ENCODE measurements at regions not wholly inside any gene's neighbourhood (a gene's known extent, or its start where the extent isn't known, plus 50 kb on each side); places are given as distances from the start of the nearest gene placed in this dataset.

GRCh38 chr14:98274596-98274995 lies 997.4 kb downstream of the BCL11B start:
- no peak for DNase-seq

GRCh38 chr14:98278800-98279199 lies 993.2 kb downstream of the BCL11B start:
- DNase-seq: no peak

DNA sequence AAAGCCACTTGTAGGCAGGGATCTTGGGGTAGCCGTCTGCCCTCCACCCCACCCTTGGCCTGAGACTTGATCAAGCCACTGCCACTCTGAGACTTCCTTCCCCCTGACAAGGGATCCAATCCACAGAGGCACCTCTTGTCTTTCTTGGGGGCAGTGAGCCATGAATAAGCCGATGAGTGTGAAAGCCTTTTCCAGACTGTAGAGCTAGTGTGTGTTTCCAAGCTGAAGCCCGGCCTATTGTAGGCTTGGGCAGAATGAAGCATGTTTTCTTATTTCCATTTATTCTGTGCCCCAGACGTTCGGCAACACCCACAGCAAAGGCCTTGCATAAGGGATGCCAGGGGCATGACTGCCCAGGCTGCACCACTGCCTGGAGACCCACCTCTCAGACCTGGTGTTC lies 991.6 kb downstream of the BCL11B start:
- no peak for DNase-seq

DNA sequence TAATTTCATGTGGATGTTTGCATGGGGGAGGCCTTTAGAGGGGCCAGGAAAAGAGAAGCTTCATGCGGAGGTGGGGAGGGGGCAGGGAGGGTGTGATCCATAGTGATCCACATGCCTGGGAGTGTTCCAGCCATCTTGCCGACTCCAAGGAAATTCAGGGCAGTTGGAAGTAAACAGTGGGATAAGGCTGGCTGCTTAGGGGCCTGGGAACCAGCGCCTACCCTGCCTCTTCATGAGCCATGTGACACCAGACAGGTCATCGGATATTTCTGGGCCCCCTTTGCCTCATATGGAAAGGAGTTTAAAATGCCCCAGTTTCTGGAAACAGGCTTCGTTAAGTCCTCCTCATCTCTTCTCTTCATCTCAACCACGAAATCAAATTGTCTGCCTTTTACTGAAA lies 983.2 kb downstream of the BCL11B start:
- DNase-seq: no peak

DNA sequence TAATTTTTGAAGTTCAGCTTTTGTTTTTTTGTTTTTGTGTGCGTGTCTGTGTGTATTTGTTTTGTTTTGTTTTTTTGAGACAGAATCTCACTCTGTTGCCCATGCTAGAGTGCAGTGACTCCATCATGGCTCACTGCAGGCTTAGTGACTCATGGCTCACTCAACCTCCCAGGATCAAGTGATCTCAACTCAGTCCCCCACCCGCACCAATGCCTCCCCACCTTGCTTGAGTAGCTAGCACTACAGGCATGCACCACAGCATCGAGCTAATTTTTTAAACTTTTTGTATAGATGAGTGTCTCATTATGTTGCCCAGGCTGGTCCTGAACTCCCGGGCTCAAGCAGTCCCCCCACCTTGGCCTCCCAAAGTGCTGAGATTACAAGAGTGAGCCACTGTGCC lies 981.4 kb downstream of the BCL11B start:
- peak; percentile 28 for DNase-seq

- no peak for DNase-seq
Observed at GRCh38 chr14:98292191-98292590, 979.8 kb downstream of the BCL11B start.

DNA sequence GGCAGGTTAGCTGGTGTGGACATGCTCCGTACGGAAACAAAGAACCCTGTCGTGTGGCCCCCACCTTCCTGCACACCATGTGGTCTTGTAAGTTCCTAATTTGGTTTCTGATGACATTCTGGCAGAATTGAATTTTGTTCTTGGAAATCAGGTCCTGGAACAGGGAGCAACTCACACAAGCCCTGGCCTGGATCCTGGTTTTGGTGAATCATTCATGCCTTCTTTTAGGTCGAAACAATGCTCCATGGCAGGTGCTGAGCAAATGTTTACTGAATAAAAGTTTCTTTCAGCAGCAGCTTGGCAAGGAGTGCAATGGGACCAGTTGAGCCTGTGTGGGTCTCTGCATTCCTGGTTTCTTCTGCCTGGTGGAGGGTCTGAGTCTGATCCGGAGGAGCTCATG lies 978.4 kb downstream of the BCL11B start:
- peak; percentile 25 for DNase-seq

- DNase-seq: no peak
Observed at GRCh38 chr14:98296895-98297294, 975.1 kb downstream of the BCL11B start.

- DNase-seq: no peak
Observed at GRCh38 chr14:98297567-98297966, 974.4 kb downstream of the BCL11B start.

- DNase-seq: no peak
Observed at GRCh38 chr14:98298481-98299244, 973.3 kb downstream of the BCL11B start.

GRCh38 chr14:98301681-98302080 lies 970.3 kb downstream of the BCL11B start:
- no peak for DNase-seq

- no peak for DNase-seq
Observed at GRCh38 chr14:98304574-98304973, 967.4 kb downstream of the BCL11B start.

DNA sequence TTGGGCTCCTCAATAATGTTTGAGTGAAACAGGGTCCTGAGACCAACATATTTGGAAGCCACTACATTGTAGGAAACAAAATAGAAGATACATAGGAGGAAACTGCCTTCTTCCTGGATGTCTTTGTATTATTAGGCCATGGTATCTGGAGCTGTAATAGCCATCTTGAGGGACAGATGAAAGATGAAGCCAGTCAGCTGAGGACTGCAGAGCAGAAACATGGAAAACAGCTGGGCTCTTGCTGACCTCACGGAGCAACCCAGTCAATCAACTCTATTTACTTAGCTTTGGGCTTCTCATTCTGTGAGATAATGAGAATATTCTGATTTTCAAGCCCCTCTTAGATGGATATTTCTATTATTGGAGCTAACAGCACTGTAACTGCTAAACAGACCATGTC lies 962.4 kb downstream of the BCL11B start:
- DNase-seq: no peak

DNA sequence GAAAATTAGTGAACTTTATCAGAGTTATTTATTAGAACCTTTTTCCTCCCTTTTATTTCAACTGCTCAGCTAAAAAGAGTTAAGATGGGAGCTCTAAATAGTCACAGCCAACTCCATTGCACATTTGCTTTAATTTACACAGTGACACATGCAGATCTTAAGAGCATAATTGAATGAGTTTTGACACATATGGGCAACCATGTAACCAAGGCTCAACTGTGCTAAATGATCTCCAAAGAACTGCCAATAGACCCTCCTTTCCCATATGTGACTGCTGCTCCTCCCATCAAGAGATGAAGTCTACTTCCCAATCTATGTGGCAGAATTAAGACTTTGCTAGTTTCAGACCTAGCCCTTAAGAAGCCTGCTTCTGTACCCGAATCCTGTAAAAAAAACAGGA lies 960.0 kb downstream of the BCL11B start:
- DNase-seq: no peak

- no peak for DNase-seq
Observed at GRCh38 chr14:98321841-98322240, 950.2 kb downstream of the BCL11B start.

DNA sequence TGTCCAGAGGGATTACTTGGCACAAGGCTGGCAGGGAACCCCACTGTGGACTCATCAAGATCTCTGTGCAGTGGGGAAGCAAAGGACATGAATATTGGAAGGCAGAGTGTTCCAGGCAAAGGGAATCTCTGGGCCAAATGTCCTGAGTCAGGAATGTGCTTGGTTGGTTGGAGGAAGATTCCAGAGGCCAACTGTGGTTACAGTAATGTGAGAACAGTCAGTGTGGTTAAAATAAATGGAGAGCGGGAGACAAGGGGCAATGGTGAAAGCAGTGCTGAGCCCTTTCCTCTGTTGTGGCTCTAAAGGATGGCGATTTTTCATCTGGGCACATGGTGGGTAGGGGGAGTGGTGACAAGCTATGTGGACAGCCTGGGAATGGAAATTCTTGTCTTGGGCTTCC lies 948.2 kb downstream of the BCL11B start:
- DNase-seq: peak; percentile 20

DNA sequence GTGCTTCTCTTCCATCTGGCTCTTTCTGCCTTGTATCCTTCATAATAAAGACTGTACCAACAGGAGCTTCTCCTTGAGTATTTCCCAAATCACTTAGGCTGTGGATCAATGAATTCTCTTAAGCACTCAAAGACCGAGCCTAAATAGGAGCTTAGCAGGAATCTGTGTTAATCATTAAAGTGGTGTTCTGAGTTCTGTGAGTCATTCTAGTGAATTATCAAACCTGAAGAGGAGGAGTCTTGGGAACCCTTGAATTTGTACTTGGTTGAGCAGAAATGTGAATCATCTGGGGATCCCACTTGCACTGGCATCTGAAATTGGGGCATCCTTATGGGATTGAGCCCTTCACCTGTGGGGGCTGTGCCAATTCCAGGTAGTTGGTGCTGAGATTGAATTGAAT lies 946.2 kb downstream of the BCL11B start:
- DNase-seq: no peak

DNA sequence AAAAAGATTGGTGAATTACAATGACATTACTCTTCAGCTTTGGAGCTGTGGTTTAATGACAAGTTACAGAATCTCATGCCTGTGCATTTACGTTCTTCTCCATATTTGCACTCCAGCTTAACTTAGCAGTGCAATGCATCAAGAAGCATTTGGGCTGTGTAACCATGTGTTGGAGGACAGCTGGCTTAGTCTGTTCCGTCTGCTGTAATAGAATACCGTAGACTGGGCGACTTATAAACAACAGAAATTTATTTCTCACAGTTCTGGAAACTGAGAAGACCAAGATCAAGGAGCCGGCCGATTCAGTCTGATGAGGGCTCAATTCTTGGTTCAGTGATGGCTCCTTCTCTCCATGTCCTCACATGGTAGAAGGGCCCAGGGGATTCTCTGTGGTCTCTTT lies 943.5 kb downstream of the BCL11B start:
- DNase-seq: no peak

DNA sequence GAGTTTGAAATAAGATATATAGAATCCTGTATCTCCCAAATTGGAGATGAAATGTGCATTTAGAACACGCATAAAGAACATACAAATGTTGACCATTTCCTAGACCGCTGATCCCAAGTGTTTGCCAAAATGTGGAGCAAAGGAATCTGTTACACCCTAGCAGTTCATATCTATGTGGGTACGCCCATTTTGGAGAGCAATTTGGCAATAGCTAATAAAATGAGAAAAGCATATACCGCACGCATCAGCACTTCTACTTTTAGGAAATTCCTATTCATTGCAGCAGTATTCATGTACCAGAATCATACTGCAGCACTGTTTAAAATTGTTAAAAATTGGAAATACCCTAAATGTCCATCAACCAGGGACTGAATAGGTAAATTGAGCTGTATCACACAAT lies 937.8 kb downstream of the BCL11B start:
- DNase-seq: no peak

GRCh38 chr14:98341211-98341610 lies 930.8 kb downstream of the BCL11B start:
- no peak for DNase-seq

DNA sequence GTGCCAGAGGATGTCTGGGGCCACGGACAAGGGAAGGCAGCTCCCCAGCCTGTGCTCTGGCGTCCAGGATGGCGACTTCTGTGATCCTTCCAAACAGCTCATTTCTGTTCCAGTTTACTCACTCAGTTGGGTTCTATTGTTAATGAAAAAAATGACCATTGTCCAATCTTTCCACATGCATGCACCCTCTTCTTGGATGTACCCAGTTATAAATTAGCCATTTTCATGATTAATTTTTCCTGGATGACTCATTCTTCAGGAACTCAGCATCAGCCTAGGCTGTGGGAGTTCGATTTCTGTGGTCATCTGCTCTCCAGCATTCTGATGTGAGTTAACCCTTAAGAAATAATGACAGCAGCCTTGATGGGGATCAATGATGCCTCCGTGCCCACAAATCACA lies 926.8 kb downstream of the BCL11B start:
- DNase-seq: peak; percentile 26

DNA sequence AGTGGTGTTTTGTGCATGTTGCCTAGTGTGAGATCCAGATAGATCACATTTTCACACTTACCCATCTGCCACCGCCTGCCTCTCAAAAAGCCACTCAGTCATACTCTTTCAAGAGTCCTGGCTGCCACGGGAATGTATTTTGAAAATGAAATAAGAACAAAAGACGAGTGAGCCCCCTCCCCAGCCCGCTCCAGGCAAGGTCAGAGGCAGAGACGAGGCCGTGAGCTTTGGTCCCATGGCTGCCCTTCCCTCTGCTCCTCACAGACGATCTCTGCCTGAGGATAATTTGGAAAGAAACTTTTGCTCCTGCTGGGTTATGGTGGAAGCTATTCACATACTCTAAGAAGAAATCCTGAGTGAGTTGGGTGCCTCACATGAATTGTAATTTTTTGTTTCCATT lies 924.3 kb downstream of the BCL11B start:
- DNase-seq: no peak

- DNase-seq: no peak
Observed at GRCh38 chr14:98348505-98348904, 923.5 kb downstream of the BCL11B start.

DNA sequence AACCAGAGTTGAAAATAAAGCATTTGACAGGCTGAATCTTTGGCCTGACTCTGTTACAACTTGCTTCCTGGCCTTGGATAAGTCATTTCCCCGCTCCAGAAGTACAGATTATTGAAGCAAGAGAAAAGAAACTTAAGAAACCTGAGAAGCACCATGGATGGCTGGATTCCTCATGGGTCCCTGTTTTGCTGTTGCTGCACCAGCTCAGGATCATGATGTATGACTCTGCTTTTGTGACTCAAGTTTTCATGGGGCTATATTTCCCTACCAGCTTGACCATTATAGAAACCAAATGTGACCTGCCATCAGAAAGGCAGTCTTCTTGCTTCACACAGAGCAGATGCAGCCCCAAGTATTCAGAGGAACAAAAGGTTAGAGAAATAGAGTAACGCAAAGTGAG lies 921.8 kb downstream of the BCL11B start:
- DNase-seq: no peak

- DNase-seq: no peak
Observed at GRCh38 chr14:98364961-98365360, 907.0 kb downstream of the BCL11B start.

Measured in fibroblast of upper back skin (primary cell).